HepG2 (cell line): ENCODE measurements at regions not wholly inside any gene's neighbourhood (a gene's known extent, or its start where the extent isn't known, plus 50 kb on each side); places are given as distances from the start of the nearest gene placed in this dataset.

ENCODE experiments used
- BHLHE40 ChIP-seq: IDR thresholded peaks from 2 replicates; pipeline ENCODE4 v1.6.1; 2011; ENCODE audit warnings: low read length, improper control_type of control experiment
- CENPT ChIP-seq: sonication (generic); formaldehyde crosslinking; IDR thresholded peaks from 2 replicates; pipeline ENCODE4 v1.8.0; 2022; ENCODE audit warnings: low read depth, mild to moderate bottlenecking, moderate library complexity, missing genetic modification reagents
- KAT7 ChIP-seq: IDR thresholded peaks from 2 replicates; pipeline ENCODE4 v1.6.1; 2018; ENCODE audit warnings: borderline replicate concordance, missing compliant biosample characterization
- NFIC ChIP-seq: IDR thresholded peaks from 2 replicates; pipeline ENCODE4 v1.6.1; 2012; ENCODE audit warnings: mild to moderate bottlenecking, low read length, inconsistent platforms
- SMAD9 ChIP-seq: sonication (generic); formaldehyde crosslinking; IDR thresholded peaks from 2 replicates; pipeline ENCODE4 v1.5.1; 2020; ENCODE audit warnings: mild to moderate bottlenecking, missing genetic modification reagents
- TAF1 ChIP-seq: sonication (generic); formaldehyde crosslinking; IDR thresholded peaks from 2 replicates; pipeline ENCODE4 v1.4.0; 2020; ENCODE audit warnings: missing genetic modification reagents
- ZNF296 ChIP-seq: sonication (generic); formaldehyde crosslinking; conservative IDR thresholded peaks from 2 replicates; pipeline ENCODE4 v1.5.0; 2020; ENCODE audit warnings: mild to moderate bottlenecking, missing genetic modification reagents
- TF ChIP-seq, protein P1 (sequence below): sonication (generic); formaldehyde crosslinking; IDR thresholded peaks from 2 replicates; pipeline ENCODE4 v1.5.0; 2020; ENCODE audit warnings: mild to moderate bottlenecking, missing genetic modification reagents, moderate library complexity
- TF ChIP-seq, protein P2 (sequence below): sonication (generic); formaldehyde crosslinking; IDR thresholded peaks from 2 replicates; pipeline ENCODE4 v1.5.0; 2020; ENCODE audit warnings: missing genetic modification reagents, mild to moderate bottlenecking, borderline replicate concordance

DNA sequence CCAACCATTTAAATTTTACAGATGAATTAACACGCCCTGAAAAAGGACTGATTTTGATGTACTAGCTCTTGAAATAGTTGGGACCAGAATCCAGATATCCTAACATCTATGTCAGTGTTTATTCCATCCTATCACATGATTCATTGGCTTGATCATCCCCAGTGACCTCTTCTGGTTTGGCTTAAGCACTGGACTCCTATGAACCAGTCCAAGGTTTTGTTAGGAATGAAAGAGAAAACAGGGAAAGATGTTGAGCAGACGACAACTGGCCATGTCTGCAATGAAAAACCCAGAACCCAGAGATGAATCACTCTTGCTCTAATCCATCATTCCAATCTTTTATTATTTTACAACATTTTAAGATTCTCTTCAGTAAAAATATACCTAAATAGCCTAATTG, 1080.9 kb downstream of the SORCS1 start:
- TF ChIP-seq BHLHE40 (no peak), CENPT (CRISPR knock-in tag) (no peak), NFIC (no peak), ZNF296 (CRISPR knock-in tag) (no peak), TAF1 (CRISPR knock-in tag) (no peak), SMAD9 (CRISPR knock-in tag) (no peak), KAT7 (CRISPR knock-in tag) (no peak)
- TF ChIP-seq, protein P1, sequence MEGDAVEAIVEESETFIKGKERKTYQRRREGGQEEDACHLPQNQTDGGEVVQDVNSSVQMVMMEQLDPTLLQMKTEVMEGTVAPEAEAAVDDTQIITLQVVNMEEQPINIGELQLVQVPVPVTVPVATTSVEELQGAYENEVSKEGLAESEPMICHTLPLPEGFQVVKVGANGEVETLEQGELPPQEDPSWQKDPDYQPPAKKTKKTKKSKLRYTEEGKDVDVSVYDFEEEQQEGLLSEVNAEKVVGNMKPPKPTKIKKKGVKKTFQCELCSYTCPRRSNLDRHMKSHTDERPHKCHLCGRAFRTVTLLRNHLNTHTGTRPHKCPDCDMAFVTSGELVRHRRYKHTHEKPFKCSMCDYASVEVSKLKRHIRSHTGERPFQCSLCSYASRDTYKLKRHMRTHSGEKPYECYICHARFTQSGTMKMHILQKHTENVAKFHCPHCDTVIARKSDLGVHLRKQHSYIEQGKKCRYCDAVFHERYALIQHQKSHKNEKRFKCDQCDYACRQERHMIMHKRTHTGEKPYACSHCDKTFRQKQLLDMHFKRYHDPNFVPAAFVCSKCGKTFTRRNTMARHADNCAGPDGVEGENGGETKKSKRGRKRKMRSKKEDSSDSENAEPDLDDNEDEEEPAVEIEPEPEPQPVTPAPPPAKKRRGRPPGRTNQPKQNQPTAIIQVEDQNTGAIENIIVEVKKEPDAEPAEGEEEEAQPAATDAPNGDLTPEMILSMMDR, result no peak
- TF ChIP-seq, protein P2, sequence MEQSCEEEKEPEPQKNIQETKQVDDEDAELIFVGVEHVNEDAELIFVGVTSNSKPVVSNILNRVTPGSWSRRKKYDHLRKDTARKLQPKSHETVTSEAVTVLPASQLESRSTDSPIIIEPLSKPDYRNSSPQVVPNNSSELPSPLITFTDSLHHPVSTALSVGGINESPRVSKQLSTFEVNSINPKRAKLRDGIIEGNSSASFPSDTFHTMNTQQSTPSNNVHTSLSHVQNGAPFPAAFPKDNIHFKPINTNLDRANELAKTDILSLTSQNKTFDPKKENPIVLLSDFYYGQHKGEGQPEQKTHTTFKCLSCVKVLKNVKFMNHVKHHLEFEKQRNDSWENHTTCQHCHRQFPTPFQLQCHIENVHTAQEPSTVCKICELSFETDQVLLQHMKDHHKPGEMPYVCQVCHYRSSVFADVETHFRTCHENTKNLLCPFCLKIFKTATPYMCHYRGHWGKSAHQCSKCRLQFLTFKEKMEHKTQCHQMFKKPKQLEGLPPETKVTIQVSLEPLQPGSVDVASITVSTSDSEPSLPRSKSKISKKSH (CRISPR knock-in tag), result no peak
